ENCODE measurements at regions not wholly inside any gene's neighbourhood (a gene's known extent, or its start where the extent isn't known, plus 50 kb on each side); places are given as distances from the start of the nearest gene placed in this dataset.

DNA sequence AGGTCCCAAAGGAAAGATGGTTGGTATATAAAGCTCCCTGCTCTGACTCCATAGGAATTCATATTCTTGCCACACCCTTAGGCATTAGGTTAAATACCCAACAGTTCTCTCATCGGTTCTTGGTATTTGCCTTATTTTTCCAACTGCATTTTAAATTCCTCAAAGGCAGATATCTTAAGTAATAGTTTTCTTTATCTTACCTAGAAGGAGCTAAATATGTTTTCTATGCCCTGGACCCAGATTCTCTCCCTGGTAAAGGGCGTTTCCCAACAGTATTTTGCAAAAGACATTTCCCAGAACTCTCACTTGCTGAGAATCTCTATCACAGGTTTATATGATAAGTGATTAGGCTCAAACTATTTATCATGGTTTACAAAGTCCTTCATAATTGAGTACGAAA is 158.6 kb upstream of the BDNF start:
- TF ChIP-seq, protein P1, sequence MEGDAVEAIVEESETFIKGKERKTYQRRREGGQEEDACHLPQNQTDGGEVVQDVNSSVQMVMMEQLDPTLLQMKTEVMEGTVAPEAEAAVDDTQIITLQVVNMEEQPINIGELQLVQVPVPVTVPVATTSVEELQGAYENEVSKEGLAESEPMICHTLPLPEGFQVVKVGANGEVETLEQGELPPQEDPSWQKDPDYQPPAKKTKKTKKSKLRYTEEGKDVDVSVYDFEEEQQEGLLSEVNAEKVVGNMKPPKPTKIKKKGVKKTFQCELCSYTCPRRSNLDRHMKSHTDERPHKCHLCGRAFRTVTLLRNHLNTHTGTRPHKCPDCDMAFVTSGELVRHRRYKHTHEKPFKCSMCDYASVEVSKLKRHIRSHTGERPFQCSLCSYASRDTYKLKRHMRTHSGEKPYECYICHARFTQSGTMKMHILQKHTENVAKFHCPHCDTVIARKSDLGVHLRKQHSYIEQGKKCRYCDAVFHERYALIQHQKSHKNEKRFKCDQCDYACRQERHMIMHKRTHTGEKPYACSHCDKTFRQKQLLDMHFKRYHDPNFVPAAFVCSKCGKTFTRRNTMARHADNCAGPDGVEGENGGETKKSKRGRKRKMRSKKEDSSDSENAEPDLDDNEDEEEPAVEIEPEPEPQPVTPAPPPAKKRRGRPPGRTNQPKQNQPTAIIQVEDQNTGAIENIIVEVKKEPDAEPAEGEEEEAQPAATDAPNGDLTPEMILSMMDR (IDR thresholded peaks at IDR 0.05) = no peak
- Histone ChIP-seq H3K36me3 (no peaks in the 10 kb centered on the region), H3K27ac (no peak overlapping the region), H3K4me1 (peaks cover 3 to 8% (median 8%) of the 10 kb centered on the region in 3 donors), H3K9me3 (no peaks in the 10 kb centered on the region), H3K4me3 (no peak overlapping the region), H3K27me3 (no peaks in the 10 kb centered on the region)
- FAIRE-seq (no peak), DNase-seq (no peak), ATAC-seq (no peak)
- intact Hi-C loops (cut with DNase I) = no loop called here
- 84 to 87% methylated on average over 3 of the region's 3 CpGs for WGBS, 2 donors

DNA sequence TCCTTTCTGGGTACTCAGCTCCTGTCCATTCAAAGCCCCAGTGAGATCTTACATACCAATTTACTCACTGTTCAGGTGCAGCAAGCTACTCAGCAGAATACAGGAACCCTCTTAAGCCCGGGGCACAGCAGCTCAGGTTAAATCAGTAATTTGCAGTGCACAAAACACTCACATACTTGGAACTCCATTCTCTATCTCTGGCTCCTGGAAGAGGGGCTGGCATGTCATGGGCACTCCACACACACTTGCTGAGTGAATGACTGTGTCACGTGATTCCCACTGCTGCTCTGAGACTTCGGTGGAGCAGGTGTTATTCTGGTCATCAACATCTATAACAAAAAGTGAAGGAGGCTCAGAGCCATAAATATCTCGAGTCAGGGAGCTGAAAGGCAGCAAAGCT is 157.3 kb upstream of the BDNF start:
- no peaks in the 10 kb centered on the region for H3K36me3 ChIP-seq
- DNase-seq (no peak), ATAC-seq (peak in 2 of 4 donors; percentile 28 to 31), FAIRE-seq (no peak)
- WGBS, 2 donors = 44% methylated on average over 4 of the region's 4 CpGs
- TF ChIP-seq, protein P1 (IDR thresholded peaks at IDR 0.05) = no peak
- no peaks in the 10 kb centered on the region for H3K27me3 ChIP-seq
- no peaks in the 10 kb centered on the region for H3K9me3 ChIP-seq
- H3K4me3 ChIP-seq = no peak overlapping the region
- intact Hi-C loops (cut with DNase I) = no loop called here
- H3K4me1 ChIP-seq = peaks cover 0 to 6% (median 4%) of the 10 kb centered on the region in 3 donors
- H3K27ac ChIP-seq = no peak overlapping the region

DNA sequence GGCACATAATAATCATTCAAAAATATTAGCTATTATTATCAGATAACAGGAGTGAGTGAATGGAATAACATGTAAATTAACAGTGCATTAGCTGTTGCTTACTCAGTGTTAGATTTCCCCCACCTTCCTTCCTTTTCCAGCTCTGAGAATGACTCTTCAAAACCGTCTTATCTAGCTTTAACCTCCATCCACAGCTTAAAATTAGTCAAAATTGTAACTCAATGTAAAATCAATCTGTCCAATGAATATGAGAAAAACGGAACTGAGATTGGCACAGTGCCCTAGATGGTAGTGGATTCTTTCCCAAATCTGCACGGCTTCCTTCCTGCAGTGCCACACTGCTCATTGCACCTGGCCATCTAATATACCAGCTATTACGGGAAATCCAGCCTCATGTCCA is 156.8 kb upstream of the BDNF start:
- intact Hi-C loops (cut with DNase I) = no loop called here

DNA sequence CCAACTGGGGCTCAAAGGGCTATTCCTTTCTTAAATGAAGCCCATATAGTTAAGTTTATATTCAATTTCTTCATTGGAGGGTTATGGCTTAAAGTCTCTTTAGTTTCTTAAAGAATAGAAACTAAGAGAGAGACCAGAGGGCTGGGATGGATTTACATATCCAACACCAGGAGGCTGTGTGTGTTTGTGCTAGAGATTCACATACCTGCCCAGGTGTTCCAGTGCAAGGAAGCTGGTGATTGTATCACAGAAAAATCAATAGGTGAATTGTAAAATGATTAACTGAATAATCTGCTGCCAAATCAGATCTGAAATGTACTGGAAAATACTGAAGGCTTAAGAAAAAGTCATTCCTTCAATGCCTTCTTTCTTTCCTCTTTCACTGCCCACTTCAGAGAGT is 148.2 kb upstream of the BDNF start:
- peak; percentile 89 to 99 (median 96) for ATAC-seq
- DNase-seq = peak in 4 of 6 donors; percentile 21 to 53 (median 38)
- intact Hi-C loops (cut with DNase I) = no loop called here
- FAIRE-seq = no peak
- H3K9me3 ChIP-seq = no peaks in the 10 kb centered on the region
- no peaks in the 10 kb centered on the region for H3K27me3 ChIP-seq
- TF ChIP-seq, protein P1 (IDR thresholded peaks at IDR 0.05) = peak in 1 of 4 donors; percentile 16
- H3K36me3 ChIP-seq = no peaks in the 10 kb centered on the region
- peak overlapping the region in 2 of 4 donors; percentile 6 to 42 for H3K27ac ChIP-seq
- H3K4me3 ChIP-seq = no peak overlapping the region
- peaks cover 5 to 22% (median 20%) of the 10 kb centered on the region in 3 donors for H3K4me1 ChIP-seq

More for the DNA sequence above, 156.8 kb upstream of the BDNF start:
- DNase-seq (no peak), FAIRE-seq (no peak), ATAC-seq (peak in 3 of 4 donors; percentile 21 to 46 (median 34))
- WGBS, 2 donors = 13 to 17% methylated on average over 4 of the region's 4 CpGs
- TF ChIP-seq, protein P1 (IDR thresholded peaks at IDR 0.05) = no peak
- Histone ChIP-seq H3K27ac (no peak overlapping the region), H3K27me3 (no peaks in the 10 kb centered on the region), H3K4me3 (no peak overlapping the region), H3K4me1 (peaks cover 0 to 6% (median 4%) of the 10 kb centered on the region in 3 donors), H3K36me3 (no peaks in the 10 kb centered on the region), H3K9me3 (no peaks in the 10 kb centered on the region)

DNA sequence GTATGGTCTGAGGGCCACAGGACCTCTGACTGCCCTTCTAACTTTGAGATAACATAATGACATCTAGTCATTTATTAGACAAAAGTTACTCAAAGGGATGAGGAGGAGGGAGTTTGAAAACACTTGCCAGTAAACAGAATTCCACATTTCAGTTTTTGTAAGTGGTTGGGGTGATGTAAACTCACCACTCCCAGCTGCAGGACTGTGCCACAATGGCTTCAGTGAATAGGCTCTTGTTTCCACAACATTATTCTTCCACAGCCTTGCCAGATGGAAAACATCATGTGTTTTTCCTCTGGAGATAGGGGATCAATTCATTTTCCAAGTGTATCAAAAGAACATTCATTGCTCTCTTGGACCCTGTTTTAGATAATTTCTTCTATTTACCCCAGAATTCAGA is 147.2 kb upstream of the BDNF start:
- Histone ChIP-seq H3K9me3 (no peaks in the 10 kb centered on the region), H3K4me1 (peaks cover 5 to 22% (median 20%) of the 10 kb centered on the region in 3 donors), H3K27ac (peak overlapping the region in 1 of 4 donors; percentile 10), H3K4me3 (no peak overlapping the region), H3K27me3 (no peaks in the 10 kb centered on the region), H3K36me3 (no peaks in the 10 kb centered on the region)
- DNase-seq = no peak
- TF ChIP-seq, protein P1 (IDR thresholded peaks at IDR 0.05) = no peak
- FAIRE-seq = no peak
- intact Hi-C loops (cut with DNase I) = no loop called here
- ATAC-seq = peak in 3 of 4 donors; percentile 40 to 49 (median 49)
